ENCODE measurements at regions not wholly inside any gene's neighbourhood (a gene's known extent, or its start where the extent isn't known, plus 50 kb on each side); places are given as distances from the start of the nearest gene placed in this dataset.

DNA sequence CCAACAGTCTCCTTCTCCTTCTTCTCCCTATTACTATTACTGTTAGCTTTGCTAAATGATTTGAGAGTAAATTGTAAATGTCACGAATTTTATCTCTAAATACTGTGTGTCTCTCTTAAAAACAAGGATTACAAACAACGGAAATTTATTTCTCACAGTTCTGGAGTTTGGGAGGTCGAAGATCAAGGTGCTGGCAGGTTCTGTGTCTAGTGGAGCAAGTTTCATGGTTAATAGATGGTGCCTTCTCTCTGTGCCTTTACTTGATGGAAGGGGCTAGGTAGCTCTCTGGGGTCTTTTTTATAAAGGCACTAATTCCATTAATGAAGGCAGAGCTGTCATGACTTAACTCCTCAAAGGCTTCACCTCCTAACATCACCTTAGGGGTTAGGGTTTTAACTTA lies 237.9 kb downstream of the MAN2A1 start:
- Histone ChIP-seq H3K27me3 (ENCODE audit: insufficient read depth, low read length) (no peaks in the 10 kb centered on the region), H2BK120ac (ENCODE audit: low read depth, low read length, poor library complexity, severe bottlenecking) (no peak overlapping the region), H3K27ac (ENCODE audit: insufficient read length, low read depth, low read length) (no peak overlapping the region), H3K9me3 (ENCODE audit: control insufficient read depth, low read depth, low read length) (no peaks in the 10 kb centered on the region), H2AK5ac (ENCODE audit: insufficient read length, low read length) (no peak overlapping the region), H3T11ph (ENCODE audit: low read length) (no peak overlapping the region), H2BK20ac (ENCODE audit: low read depth, low read length, poor library complexity, severe bottlenecking) (no peak overlapping the region), H3K14ac (ENCODE audit: insufficient read depth, low read length) (no peak overlapping the region), H2BK12ac (ENCODE audit: insufficient read length, low read depth, low read length) (no peak overlapping the region), H3K56ac (ENCODE audit: insufficient read length, low read depth, low read length) (no peak overlapping the region), H4K5ac (ENCODE audit: insufficient read length, low read depth, low read length) (no peak overlapping the region), H2BK5ac (ENCODE audit: insufficient read length, low read length) (no peak overlapping the region), H3K4me2 (ENCODE audit: insufficient read depth, insufficient read length, low read length) (no peak overlapping the region), H2BK15ac (ENCODE audit: low read depth, low read length) (no peak overlapping the region), H4K8ac (replicated peaks; ENCODE audit: insufficient read length, low read depth, low read length) (no peak overlapping the region), H3K23me2 (ENCODE audit: insufficient read length, low read depth, low read length, poor library complexity, severe bottlenecking) (no peaks in the 10 kb centered on the region), H3K79me2 (ENCODE audit: insufficient read depth, low read length) (no peaks in the 10 kb centered on the region), H2AFZ (ENCODE audit: low read length) (no peak overlapping the region), H3K9ac (ENCODE audit: extremely low read depth, insufficient read length, low read length) (no peak overlapping the region), H3K4me1 (ENCODE audit: insufficient read depth, low read length) (no peaks in the 10 kb centered on the region), H3K79me1 (ENCODE audit: insufficient read depth, low read depth, low read length, poor library complexity, severe bottlenecking) (no peaks in the 10 kb centered on the region), H4K91ac (ENCODE audit: insufficient read length, low read depth, low read length) (no peak overlapping the region), H3K4ac (ENCODE audit: low read depth, low read length) (no peak overlapping the region), H4K20me1 (ENCODE audit: control insufficient read depth, insufficient read depth, insufficient read length) (no peaks in the 10 kb centered on the region), H3K18ac (ENCODE audit: insufficient read length, low read depth, low read length) (no peak overlapping the region), H3K23ac (ENCODE audit: insufficient read length, low read depth, low read length) (no peak overlapping the region)
- Mint-ChIP-seq H3K27ac (no peak overlapping the region), H3K36me3 (ENCODE audit: insufficient read depth in 1 of 3, low read depth in 3 of 3) (no peaks in the 10 kb centered on the region), H3K4me1 (peaks cover 9 to 14% of the 10 kb centered on the region in 2 experiments), H3K27me3 (ENCODE audit: low read depth) (no peaks in the 10 kb centered on the region; the same call in 1 of the 2 replicates), H3K4me3 (no peak overlapping the region), H3K9me3 (no peaks in the 10 kb centered on the region; a peak in 1 of 5 replicates)
- no CpG with 5 or more reads among the region's 3 CpGs for WGBS (ENCODE audit: extremely low coverage, insufficient read length, low lambda C conversion rate)
- TF ChIP-seq, protein P1, sequence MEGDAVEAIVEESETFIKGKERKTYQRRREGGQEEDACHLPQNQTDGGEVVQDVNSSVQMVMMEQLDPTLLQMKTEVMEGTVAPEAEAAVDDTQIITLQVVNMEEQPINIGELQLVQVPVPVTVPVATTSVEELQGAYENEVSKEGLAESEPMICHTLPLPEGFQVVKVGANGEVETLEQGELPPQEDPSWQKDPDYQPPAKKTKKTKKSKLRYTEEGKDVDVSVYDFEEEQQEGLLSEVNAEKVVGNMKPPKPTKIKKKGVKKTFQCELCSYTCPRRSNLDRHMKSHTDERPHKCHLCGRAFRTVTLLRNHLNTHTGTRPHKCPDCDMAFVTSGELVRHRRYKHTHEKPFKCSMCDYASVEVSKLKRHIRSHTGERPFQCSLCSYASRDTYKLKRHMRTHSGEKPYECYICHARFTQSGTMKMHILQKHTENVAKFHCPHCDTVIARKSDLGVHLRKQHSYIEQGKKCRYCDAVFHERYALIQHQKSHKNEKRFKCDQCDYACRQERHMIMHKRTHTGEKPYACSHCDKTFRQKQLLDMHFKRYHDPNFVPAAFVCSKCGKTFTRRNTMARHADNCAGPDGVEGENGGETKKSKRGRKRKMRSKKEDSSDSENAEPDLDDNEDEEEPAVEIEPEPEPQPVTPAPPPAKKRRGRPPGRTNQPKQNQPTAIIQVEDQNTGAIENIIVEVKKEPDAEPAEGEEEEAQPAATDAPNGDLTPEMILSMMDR (conservative IDR thresholded peaks at IDR 0.05): no peak
- DNase-seq: no peak

All from H9 (cell line).